Mesenchymal stem cell (in vitro differentiated cells and primary cell): ENCODE measurements at regions not wholly inside any gene's neighbourhood (a gene's known extent, or its start where the extent isn't known, plus 50 kb on each side); places are given as distances from the start of the nearest gene placed in this dataset.

Experiments used
- DNase-seq: peaks from one replicate; pipeline ENCODE4 v3.0.0-alpha.2; 2013
- H2AFZ ChIP-seq: one replicate; pipeline ENCODE4 v1.6.1; 2013; ENCODE audit warnings: low read depth, mild to moderate bottlenecking, control low read depth, inconsistent platforms, low read length, moderate library complexity
- H2AK5ac ChIP-seq: 2 replicates; pipeline ENCODE4 v1.6.1; 2013; ENCODE audit warnings: low read length, moderate library complexity, mild to moderate bottlenecking, inconsistent platforms; ENCODE audit not compliant: severe bottlenecking
- H2BK120ac ChIP-seq: one replicate; pipeline ENCODE4 v1.6.1; 2013; ENCODE audit warnings: low read depth, mild to moderate bottlenecking, inconsistent platforms, low read length, moderate library complexity
- H2BK12ac ChIP-seq, 2 experiments: one replicate each; pipeline ENCODE4 v1.6.1; 2013; ENCODE audit warnings: inconsistent platforms in 2 of 2, low read length in 2 of 2, mild to moderate bottlenecking in 2 of 2, moderate library complexity in 2 of 2, control low read depth in 1 of 2
- H2BK15ac ChIP-seq: one replicate; pipeline ENCODE4 v1.6.1; 2013; ENCODE audit warnings: mild to moderate bottlenecking, low read depth, inconsistent platforms; ENCODE audit not compliant: poor library complexity, severe bottlenecking
- H2BK5ac ChIP-seq: 2 replicates; pipeline ENCODE4 v1.6.1; 2013; ENCODE audit warnings: low read depth, mild to moderate bottlenecking, low read length, control low read depth, inconsistent platforms; ENCODE audit not compliant: poor library complexity, severe bottlenecking
- H3K14ac ChIP-seq, 2 experiments: one replicate each; pipeline ENCODE4 v1.6.1; 2013; ENCODE audit warnings: inconsistent platforms in 2 of 2, low read length in 2 of 2, control low read depth in 1 of 2, mild to moderate bottlenecking in 1 of 2, moderate library complexity in 1 of 2
- H3K18ac ChIP-seq, 2 experiments: one replicate each; pipeline ENCODE4 v1.6.1; 2013; ENCODE audit warnings: inconsistent platforms in 2 of 2, low read length in 2 of 2, control low read depth in 1 of 2, low read depth in 1 of 2, mild to moderate bottlenecking in 1 of 2
- H3K23ac ChIP-seq, 2 experiments: one replicate each; pipeline ENCODE4 v1.6.1; 2013; ENCODE audit warnings: inconsistent platforms in 2 of 2, low read length in 2 of 2, mild to moderate bottlenecking in 2 of 2, moderate library complexity in 2 of 2, control low read depth in 1 of 2
- H3K27ac ChIP-seq: 2 replicates; pipeline ENCODE4 v1.5.1; 2013; ENCODE audit warnings: mild to moderate bottlenecking, moderate library complexity, low read length, control low read depth, inconsistent platforms; ENCODE audit not compliant: poor library complexity, severe bottlenecking
- H3K27me3 ChIP-seq, 2 experiments: 2 replicates each; pipeline versions ENCODE4 v1.6.1 to v1.7.0; 2013; ENCODE audit warnings: low read length in 2 of 2, mild to moderate bottlenecking in 2 of 2, moderate library complexity in 2 of 2, control low read depth in 1 of 2, inconsistent platforms in 1 of 2; ENCODE audit not compliant: control insufficient read depth in 1 of 2, insufficient read depth in 1 of 2
- H3K36me3 ChIP-seq, 2 experiments: 2 replicates each; pipeline versions ENCODE4 v1.6.1 to v1.7.0; 2013; ENCODE audit warnings: low read length in 2 of 2, control low read depth in 1 of 2, inconsistent platforms in 1 of 2, low read depth in 1 of 2, mild to moderate bottlenecking in 1 of 2; ENCODE audit not compliant: insufficient read depth in 2 of 2, control insufficient read depth in 1 of 2
- H3K4ac ChIP-seq, 2 experiments: one replicate each; pipeline ENCODE4 v1.6.1; 2013; ENCODE audit warnings: inconsistent platforms in 2 of 2, low read length in 2 of 2, mild to moderate bottlenecking in 2 of 2, moderate library complexity in 2 of 2, control low read depth in 1 of 2, low read depth in 1 of 2
- H3K4me1 ChIP-seq: 2 replicates; pipeline ENCODE4 v1.6.1; 2013; ENCODE audit warnings: low read depth, low read length, control low read depth; ENCODE audit not compliant: control insufficient read depth, insufficient read depth
- H3K4me2 ChIP-seq: 2 replicates; pipeline ENCODE4 v1.6.1; 2013; ENCODE audit warnings: low read length, mild to moderate bottlenecking, inconsistent platforms; ENCODE audit not compliant: poor library complexity, severe bottlenecking
- H3K4me3 ChIP-seq, 2 experiments: 2 replicates each; pipeline versions ENCODE4 v1.5.1 to v1.7.0; 2013; ENCODE audit warnings: low read length in 2 of 2, mild to moderate bottlenecking in 2 of 2, control low read depth in 1 of 2, low read depth in 1 of 2; ENCODE audit not compliant: insufficient read depth in 1 of 2
- H3K79me1 ChIP-seq: replicated peaks from 2 replicates; pipeline ENCODE4 v1.6.1; 2013; ENCODE audit warnings: mild to moderate bottlenecking, control low read depth, low read length, inconsistent platforms; ENCODE audit not compliant: poor library complexity, severe bottlenecking
- H3K9ac ChIP-seq: 2 replicates; pipeline ENCODE4 v1.7.0; 2013; ENCODE audit warnings: mild to moderate bottlenecking, low read length, moderate library complexity
- H3K9me3 ChIP-seq: 2 replicates; pipeline ENCODE4 v1.7.0; 2013; ENCODE audit warnings: mild to moderate bottlenecking, low read length; ENCODE audit not compliant: control insufficient read depth
- H4K8ac ChIP-seq: one replicate; pipeline ENCODE4 v1.6.1; 2013; ENCODE audit warnings: inconsistent platforms, mild to moderate bottlenecking, low read length, moderate library complexity
- H4K91ac ChIP-seq: one replicate; pipeline ENCODE4 v1.6.1; 2013; ENCODE audit warnings: mild to moderate bottlenecking, low read length, inconsistent platforms
- WGBS: methylation state at CpG from one replicate; pipeline ENCODE4 v1.1.7; 2013; ENCODE audit warnings: mixed read lengths; 5-methylcytosine and 5-hydroxymethylcytosine counted together

DNA sequence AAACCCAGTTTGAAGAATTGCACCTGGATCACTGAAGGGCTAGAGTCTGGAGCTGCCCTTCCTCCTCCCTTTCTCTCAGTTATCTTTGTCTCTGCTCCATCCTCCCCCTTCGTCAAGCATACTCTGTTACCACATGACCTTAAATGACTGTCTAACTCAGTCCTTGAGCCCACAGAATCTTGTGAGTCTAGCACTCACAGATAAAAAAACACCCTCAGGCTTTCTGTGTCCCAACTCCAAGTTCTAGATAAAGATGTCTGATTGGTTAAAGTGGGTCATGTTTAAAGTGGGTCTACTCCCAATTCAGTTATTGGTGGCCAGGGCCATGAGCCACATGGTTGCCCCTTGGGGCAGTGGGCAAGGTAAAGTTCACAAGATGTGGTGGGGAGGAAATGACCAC lies 53.5 kb upstream of the CYP1B1 start:
- Histone ChIP-seq H3K36me3 (peaks cover 5 to 7% of the 10 kb centered on the region in 2 experiments), H3K14ac (no peak overlapping the region), H2BK120ac (no peak overlapping the region), H3K4ac (peak overlapping the region in 1 of 2 experiments; percentile 35), H2BK12ac (peak overlapping the region; percentile 11 to 29), H3K27ac (no peak overlapping the region), H3K27me3 (no peaks in the 10 kb centered on the region), H4K91ac (no peak overlapping the region), H3K4me3 (no peak overlapping the region), H3K18ac (peak overlapping the region in 1 of 2 experiments; percentile 24), H4K8ac (no peak overlapping the region), H3K9ac (no peak overlapping the region), H3K4me2 (no peak overlapping the region), H2AFZ (no peak overlapping the region), H2BK5ac (no peak overlapping the region), H3K9me3 (peaks cover 8% of the 10 kb centered on the region), H2AK5ac (no peak overlapping the region), H3K4me1 (no peaks in the 10 kb centered on the region), H3K79me1 (no peaks in the 10 kb centered on the region), H2BK15ac (no peak overlapping the region), H3K23ac (no peak overlapping the region)
- WGBS = 88% methylated on average over 1 of the region's 1 CpG
- DNase-seq = peak; percentile 51

DNA sequence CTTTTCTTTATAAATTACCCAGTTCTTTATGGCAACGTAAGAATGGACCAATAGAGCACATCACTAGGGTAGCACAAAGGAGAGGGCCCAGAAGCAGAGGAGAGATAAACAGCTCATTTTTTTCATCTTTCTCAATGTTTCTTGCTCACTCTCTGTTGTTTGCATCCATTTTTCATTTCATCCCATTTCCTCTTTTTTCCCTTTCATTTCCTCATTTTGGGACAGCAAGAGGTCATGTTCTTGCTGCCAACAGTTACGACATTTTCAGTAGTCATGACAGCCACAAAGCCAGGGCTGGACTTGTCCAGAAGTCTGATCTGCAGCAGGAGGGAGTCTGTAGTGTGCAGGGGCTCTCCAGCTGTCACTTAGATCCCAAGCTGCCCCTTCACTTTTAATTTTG lies 52.7 kb upstream of the CYP1B1 start:
- Histone ChIP-seq H3K9me3 (peaks cover 8% of the 10 kb centered on the region), H3K4me3 (no peak overlapping the region), H2BK15ac (no peak overlapping the region), H4K8ac (no peak overlapping the region), H3K27me3 (no peaks in the 10 kb centered on the region), H3K79me1 (no peaks in the 10 kb centered on the region), H2BK120ac (no peak overlapping the region), H3K27ac (no peak overlapping the region), H3K4ac (no peak overlapping the region), H3K4me1 (no peaks in the 10 kb centered on the region), H3K14ac (no peak overlapping the region), H3K4me2 (no peak overlapping the region), H3K9ac (no peak overlapping the region), H3K36me3 (peaks cover 5 to 7% of the 10 kb centered on the region in 2 experiments), H4K91ac (no peak overlapping the region), H3K18ac (no peak overlapping the region), H3K23ac (no peak overlapping the region), H2BK12ac (no peak overlapping the region), H2AK5ac (no peak overlapping the region), H2AFZ (no peak overlapping the region), H2BK5ac (no peak overlapping the region)
- DNase-seq = peak; percentile 60
- 75% methylated on average over 2 of the region's 2 CpGs for WGBS

GRCh38 chr2:38127277-38127676 lies 51.3 kb upstream of the CYP1B1 start:
- H3K23ac ChIP-seq = no peak overlapping the region
- H3K9ac ChIP-seq = no peak overlapping the region
- no peak overlapping the region for H3K4me2 ChIP-seq
- H2BK15ac ChIP-seq = no peak overlapping the region
- H2AFZ ChIP-seq = no peak overlapping the region
- H3K14ac ChIP-seq = no peak overlapping the region
- H3K27ac ChIP-seq = no peak overlapping the region
- no peak overlapping the region for H2BK5ac ChIP-seq
- H3K18ac ChIP-seq = no peak overlapping the region
- peaks cover 8% of the 10 kb centered on the region for H3K9me3 ChIP-seq
- H3K4me1 ChIP-seq = no peaks in the 10 kb centered on the region
- H2BK120ac ChIP-seq = no peak overlapping the region
- H3K4me3 ChIP-seq = no peak overlapping the region
- H2BK12ac ChIP-seq = no peak overlapping the region
- no peak overlapping the region for H4K8ac ChIP-seq
- H3K4ac ChIP-seq = no peak overlapping the region
- no peak for DNase-seq
- no peak overlapping the region for H4K91ac ChIP-seq
- H3K27me3 ChIP-seq = no peaks in the 10 kb centered on the region
- H2AK5ac ChIP-seq = no peak overlapping the region
- H3K79me1 ChIP-seq = no peaks in the 10 kb centered on the region
- H3K36me3 ChIP-seq = peaks cover 5 to 7% of the 10 kb centered on the region in 2 experiments

GRCh38 chr2:38125842-38126241 lies 49.9 kb upstream of the CYP1B1 start:
- H3K36me3 ChIP-seq = peaks cover 0 to 7% of the 10 kb centered on the region in 2 experiments
- H4K91ac ChIP-seq = no peak overlapping the region
- no peak overlapping the region for H2AFZ ChIP-seq
- peaks cover 8% of the 10 kb centered on the region for H3K9me3 ChIP-seq
- H3K14ac ChIP-seq = no peak overlapping the region
- no peak overlapping the region for H2BK120ac ChIP-seq
- no peak overlapping the region for H4K8ac ChIP-seq
- no peak overlapping the region for H3K9ac ChIP-seq
- no peak overlapping the region for H2AK5ac ChIP-seq
- no peak overlapping the region for H3K23ac ChIP-seq
- H2BK5ac ChIP-seq = no peak overlapping the region
- H3K4me2 ChIP-seq = no peak overlapping the region
- H3K27ac ChIP-seq = no peak overlapping the region
- no peaks in the 10 kb centered on the region for H3K27me3 ChIP-seq
- DNase-seq = no peak
- H3K4ac ChIP-seq = no peak overlapping the region
- WGBS = 100% methylated on average over 1 of the region's 3 CpGs
- H3K4me3 ChIP-seq = no peak overlapping the region
- H3K4me1 ChIP-seq = peaks cover 3% of the 10 kb centered on the region
- H3K18ac ChIP-seq = no peak overlapping the region
- H2BK12ac ChIP-seq = no peak overlapping the region
- no peaks in the 10 kb centered on the region for H3K79me1 ChIP-seq
- no peak overlapping the region for H2BK15ac ChIP-seq
